ENCODE measurements at regions not wholly inside any gene's neighbourhood (a gene's known extent, or its start where the extent isn't known, plus 50 kb on each side); places are given as distances from the start of the nearest gene placed in this dataset.
"Not testable (repeated sequence)": the region's sequence is repeated elsewhere in the genome, so short reads cannot be mapped to it uniquely, and the experiment has no call there.

DNA sequence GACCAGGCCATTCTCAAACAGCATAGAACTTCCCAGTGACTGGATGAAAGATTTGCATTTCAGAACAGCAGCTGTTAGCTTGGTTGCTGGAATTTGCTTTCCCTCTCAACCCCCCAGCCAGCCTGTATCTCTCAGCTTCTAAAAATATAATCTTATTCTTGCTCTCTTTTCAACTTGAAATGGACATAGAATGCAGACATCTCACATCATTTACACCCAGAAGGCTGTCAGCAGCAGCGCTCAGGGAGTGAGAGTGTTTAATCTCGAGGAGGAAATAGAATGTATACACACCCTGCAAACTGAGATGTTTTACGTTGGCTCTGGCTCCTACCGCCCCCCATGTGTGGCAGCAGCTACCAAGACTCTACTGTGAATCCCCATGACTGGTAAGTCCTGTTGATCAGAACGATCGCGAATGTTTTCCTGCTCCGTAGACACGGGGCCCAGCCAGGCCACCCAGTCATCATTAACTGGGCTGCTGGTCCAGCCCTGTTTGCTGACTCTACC, 163.4 kb upstream of the SLC24A3 start:
- intact Hi-C loops (cut with DNase I) = no loop called here
- no peak for DNase-seq
- no peaks in the 10 kb centered on the region for H3K36me3 ChIP-seq (replicated peaks in 1 of 2)
- H3K27me3 ChIP-seq = no peaks in the 10 kb centered on the region
- TF ChIP-seq, protein P1, sequence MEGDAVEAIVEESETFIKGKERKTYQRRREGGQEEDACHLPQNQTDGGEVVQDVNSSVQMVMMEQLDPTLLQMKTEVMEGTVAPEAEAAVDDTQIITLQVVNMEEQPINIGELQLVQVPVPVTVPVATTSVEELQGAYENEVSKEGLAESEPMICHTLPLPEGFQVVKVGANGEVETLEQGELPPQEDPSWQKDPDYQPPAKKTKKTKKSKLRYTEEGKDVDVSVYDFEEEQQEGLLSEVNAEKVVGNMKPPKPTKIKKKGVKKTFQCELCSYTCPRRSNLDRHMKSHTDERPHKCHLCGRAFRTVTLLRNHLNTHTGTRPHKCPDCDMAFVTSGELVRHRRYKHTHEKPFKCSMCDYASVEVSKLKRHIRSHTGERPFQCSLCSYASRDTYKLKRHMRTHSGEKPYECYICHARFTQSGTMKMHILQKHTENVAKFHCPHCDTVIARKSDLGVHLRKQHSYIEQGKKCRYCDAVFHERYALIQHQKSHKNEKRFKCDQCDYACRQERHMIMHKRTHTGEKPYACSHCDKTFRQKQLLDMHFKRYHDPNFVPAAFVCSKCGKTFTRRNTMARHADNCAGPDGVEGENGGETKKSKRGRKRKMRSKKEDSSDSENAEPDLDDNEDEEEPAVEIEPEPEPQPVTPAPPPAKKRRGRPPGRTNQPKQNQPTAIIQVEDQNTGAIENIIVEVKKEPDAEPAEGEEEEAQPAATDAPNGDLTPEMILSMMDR (IDR thresholded peaks at IDR 0.05) = no peak
- TF ChIP-seq POLR2A (IDR thresholded peaks at IDR 0.05) = no peak
- no peak overlapping the region for H3K27ac ChIP-seq
- WGBS, 4 donors = 65 to 76% (median 73%) methylated on average over 7 to 9 of the region's 9 CpGs
- no peaks in the 10 kb centered on the region for H3K4me1 ChIP-seq (replicated peaks in 1 of 2)
- H3K9me3 ChIP-seq (replicated peaks in 1 of 3) = no peaks in the 10 kb centered on the region
- no peak overlapping the region for H3K4me3 ChIP-seq

DNA sequence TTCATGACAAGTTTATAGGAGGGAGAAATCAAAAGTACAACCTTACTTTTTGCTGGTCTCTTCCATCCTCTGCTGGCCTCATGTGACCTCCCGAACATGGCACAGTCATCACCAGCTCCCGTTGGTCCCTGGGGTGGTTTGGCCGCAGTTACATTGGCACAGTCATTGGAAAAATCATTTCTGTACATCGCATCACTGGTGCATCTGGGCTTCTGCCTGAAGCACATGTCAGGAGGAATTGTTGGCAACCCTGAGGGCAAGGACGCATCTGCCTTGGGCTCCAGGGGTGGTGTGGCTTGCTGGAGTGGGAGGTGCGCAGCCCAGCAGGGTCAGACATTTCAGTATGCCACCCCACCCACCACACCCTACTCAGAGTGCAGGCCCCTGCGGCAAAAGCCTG, 162.9 kb upstream of the SLC24A3 start:
- DNase-seq = no peak
- no peak overlapping the region for H3K27ac ChIP-seq
- no peaks in the 10 kb centered on the region for H3K36me3 ChIP-seq (replicated peaks in 1 of 2)
- no peaks in the 10 kb centered on the region for H3K9me3 ChIP-seq (replicated peaks in 1 of 3)
- H3K4me3 ChIP-seq = no peak overlapping the region
- TF ChIP-seq POLR2A (IDR thresholded peaks at IDR 0.05) = no peak
- TF ChIP-seq, protein P1 (IDR thresholded peaks at IDR 0.05) = no peak
- H3K4me1 ChIP-seq (replicated peaks in 1 of 2) = no peaks in the 10 kb centered on the region
- intact Hi-C loops (cut with DNase I) = no loop called here
- no peaks in the 10 kb centered on the region for H3K27me3 ChIP-seq
- 85 to 96% (median 90%) methylated on average over 5 to 7 of the region's 7 CpGs for WGBS, 4 donors

DNA sequence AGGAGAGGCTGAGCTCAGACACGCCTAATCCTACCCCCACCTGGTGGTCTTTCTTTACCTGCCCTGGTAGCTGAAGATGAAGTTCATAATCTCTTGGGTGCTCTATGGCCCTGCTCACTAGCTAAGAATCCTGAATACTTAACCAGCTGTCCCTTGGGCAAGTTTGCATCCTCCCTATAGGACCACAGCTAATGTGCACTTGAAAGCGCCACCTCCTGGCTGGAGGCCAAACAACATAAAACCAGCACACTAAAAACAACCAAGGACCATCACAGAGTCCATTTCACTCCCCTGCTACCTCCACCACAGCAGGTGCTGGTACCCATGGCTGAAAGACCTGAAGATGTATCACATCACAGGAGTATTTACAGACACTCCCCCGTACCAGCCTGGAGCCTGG, 155.5 kb upstream of the SLC24A3 start:
- H3K27ac ChIP-seq = no peak overlapping the region
- no peaks in the 10 kb centered on the region for H3K36me3 ChIP-seq (replicated peaks in 1 of 2)
- peaks cover 0 to 6% (median 0%) of the 10 kb centered on the region in 3 donors for H3K9me3 ChIP-seq (replicated peaks in 1 of 3)
- H3K27me3 ChIP-seq = no peaks in the 10 kb centered on the region
- 79 to 96% (median 87%) methylated on average over 3 of the region's 3 CpGs for WGBS, 4 donors
- DNase-seq = peak in 2 of 7 donors; percentile 33 to 34
- no peaks in the 10 kb centered on the region for H3K4me1 ChIP-seq (replicated peaks in 1 of 2)
- intact Hi-C loops (cut with DNase I) = no loop called here
- H3K4me3 ChIP-seq = no peak overlapping the region
- TF ChIP-seq, protein P1 (IDR thresholded peaks at IDR 0.05) = no peak
- no peak for TF ChIP-seq POLR2A (IDR thresholded peaks at IDR 0.05)

DNA sequence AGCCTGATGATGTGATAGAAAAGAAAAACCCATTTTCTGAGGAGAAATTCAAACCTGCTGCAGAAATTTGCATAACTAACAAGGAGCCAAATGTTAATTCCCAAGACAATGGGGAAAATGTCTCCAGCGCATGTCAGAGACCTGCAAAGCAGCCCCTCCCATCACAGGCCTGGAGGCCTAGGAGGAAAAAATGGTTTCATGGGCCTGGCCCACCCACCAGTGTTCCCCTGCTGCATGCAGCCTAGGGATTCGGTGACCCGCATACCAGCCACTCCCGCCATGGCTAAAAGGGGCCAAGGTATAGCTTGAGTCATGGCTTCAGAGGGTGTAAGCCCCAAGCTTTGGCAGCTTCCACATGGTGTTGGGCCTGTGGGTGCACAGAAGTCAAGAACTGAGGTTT, 147.7 kb upstream of the SLC24A3 start:
- intact Hi-C loops (cut with DNase I); DNase-seq; H3K4me1 ChIP-seq (replicated peaks in 1 of 2); H3K27me3 ChIP-seq; H3K36me3 ChIP-seq (replicated peaks in 1 of 2); H3K27ac ChIP-seq; H3K4me3 ChIP-seq; H3K9me3 ChIP-seq (replicated peaks in 1 of 3): not testable (repeated sequence)
- 89 to 91% (median 90%) methylated on average over 3 to 4 of the region's 4 CpGs for WGBS, 4 donors

DNA sequence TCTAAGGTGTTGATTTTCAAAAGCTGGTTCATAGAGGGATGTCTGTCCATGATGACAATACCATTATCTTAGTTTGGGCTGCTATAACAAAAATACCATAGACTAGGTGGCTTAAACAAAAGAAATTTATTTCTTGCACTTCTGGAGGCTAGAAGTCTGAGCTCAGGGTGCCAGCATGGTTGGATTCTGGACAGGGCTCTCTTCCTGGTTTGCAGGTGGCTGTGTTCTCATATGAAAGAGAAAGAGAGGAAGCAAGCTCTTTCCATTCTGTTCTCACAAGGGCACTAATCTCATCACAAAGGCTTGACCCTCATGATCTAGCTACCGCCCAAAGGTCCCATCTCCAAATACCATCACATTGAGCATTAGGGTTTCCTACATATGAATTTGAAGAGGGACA, 144.5 kb upstream of the SLC24A3 start:
- DNase-seq = no peak
- H3K4me1 ChIP-seq (replicated peaks in 1 of 2) = no peaks in the 10 kb centered on the region
- intact Hi-C loops (cut with DNase I) = no loop called here
- no peak overlapping the region for H3K4me3 ChIP-seq
- no peak overlapping the region for H3K27ac ChIP-seq
- no peaks in the 10 kb centered on the region for H3K9me3 ChIP-seq (replicated peaks in 1 of 3)
- H3K36me3 ChIP-seq (replicated peaks in 1 of 2) = no peaks in the 10 kb centered on the region
- no peak for TF ChIP-seq POLR2A (IDR thresholded peaks at IDR 0.05)
- TF ChIP-seq, protein P1 (IDR thresholded peaks at IDR 0.05) = no peak
- H3K27me3 ChIP-seq = no peaks in the 10 kb centered on the region
- 42 to 83% (median 81%) methylated on average over 1 of the region's 1 CpG for WGBS, 4 donors

Measured in adrenal gland (tissue), 9 donors.